ENCODE measurements at regions not wholly inside any gene's neighbourhood (a gene's known extent, or its start where the extent isn't known, plus 50 kb on each side); places are given as distances from the start of the nearest gene placed in this dataset.

DNA sequence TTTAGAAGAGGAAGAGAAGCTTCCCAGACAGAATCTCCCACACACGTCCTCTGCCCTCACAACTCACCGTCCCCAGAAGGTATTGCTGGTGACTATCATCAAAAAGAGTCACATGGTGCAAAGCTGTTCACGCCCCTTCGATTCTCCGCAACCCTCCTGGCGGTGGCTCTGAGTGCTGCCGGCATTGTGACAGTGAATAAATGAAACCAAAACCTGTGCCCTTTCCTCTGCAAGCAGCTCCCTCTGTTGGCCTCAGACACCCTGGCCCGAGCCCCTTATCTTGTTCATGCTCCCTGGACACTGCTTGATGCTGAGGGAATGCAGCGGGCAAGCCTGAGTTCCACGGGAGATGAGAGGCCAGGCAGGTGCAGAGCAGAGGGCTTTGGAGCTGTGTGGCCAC lies 510.3 kb downstream of the NPHP4 start:
- DNase-seq (ENCODE audit: low spot score) (no peak), ATAC-seq (ENCODE audit: low FRiP score) (no peak)
- TF ChIP-seq, protein P1, sequence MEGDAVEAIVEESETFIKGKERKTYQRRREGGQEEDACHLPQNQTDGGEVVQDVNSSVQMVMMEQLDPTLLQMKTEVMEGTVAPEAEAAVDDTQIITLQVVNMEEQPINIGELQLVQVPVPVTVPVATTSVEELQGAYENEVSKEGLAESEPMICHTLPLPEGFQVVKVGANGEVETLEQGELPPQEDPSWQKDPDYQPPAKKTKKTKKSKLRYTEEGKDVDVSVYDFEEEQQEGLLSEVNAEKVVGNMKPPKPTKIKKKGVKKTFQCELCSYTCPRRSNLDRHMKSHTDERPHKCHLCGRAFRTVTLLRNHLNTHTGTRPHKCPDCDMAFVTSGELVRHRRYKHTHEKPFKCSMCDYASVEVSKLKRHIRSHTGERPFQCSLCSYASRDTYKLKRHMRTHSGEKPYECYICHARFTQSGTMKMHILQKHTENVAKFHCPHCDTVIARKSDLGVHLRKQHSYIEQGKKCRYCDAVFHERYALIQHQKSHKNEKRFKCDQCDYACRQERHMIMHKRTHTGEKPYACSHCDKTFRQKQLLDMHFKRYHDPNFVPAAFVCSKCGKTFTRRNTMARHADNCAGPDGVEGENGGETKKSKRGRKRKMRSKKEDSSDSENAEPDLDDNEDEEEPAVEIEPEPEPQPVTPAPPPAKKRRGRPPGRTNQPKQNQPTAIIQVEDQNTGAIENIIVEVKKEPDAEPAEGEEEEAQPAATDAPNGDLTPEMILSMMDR (IDR thresholded peaks at IDR 0.05) = no peak

DNA sequence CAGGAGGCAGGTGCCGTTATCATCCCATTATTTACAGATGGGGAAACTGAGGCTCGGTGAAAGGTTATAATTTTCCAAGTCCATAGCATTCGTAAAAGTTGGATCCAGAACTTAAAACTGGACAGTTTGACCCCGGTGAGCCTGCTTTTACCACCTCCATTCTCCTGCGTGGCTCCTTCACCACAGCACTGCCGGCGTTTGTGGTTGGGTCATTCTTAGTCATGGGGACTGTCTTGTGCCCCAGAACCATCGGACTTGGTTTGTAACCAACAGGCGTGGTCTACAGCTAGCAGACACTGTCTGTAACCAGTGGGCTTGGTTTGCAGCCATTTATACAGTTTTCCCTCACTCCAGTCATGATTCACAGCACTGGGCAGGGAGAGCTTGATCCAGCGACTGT lies 511.3 kb downstream of the NPHP4 start:
- TF ChIP-seq, protein P1 (IDR thresholded peaks at IDR 0.05) = no peak
- no peak for DNase-seq (ENCODE audit: low spot score)
- ATAC-seq (ENCODE audit: low FRiP score) = no peak

DNA sequence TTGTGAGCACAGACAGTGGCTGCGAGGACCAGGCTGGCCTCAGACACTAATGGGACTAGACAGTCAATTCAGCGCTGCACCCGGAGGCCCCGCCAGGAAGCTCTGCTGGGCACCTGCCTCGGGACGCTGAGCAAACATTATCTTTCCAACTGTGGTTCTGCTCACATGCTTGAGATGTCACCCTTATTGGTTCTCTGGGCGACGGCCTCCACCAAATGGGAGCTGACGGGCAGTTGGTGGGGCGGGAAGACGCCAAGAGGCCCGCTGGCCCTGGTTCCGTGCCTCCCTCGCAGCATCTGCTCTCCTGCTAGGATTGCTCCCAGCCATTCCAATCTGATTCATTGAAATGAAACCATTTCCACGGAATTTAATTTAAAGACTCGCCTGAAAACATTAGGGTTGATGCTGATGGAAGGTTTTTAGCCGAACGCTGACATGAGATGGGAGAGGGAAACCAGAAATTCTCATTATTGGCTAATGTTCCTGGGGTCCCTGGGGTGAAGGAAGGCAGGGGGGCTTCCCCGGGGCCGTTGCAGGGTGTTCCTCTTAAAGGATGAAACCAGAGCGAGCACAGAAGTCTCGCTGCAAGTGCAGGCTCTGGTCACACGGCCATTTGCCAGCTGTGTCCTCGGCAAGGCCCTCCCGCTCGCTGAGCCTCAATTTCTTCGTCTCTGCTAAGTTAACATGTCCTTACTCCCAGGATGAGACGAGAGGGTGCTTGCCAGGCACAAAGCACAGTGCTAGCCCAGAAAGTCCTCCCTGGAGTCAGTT lies 512.2 kb downstream of the NPHP4 start:
- DNase-seq (ENCODE audit: low spot score) (no peak), ATAC-seq (ENCODE audit: low FRiP score) (no peak)
- TF ChIP-seq, protein P1 (IDR thresholded peaks at IDR 0.05) = no peak

DNA sequence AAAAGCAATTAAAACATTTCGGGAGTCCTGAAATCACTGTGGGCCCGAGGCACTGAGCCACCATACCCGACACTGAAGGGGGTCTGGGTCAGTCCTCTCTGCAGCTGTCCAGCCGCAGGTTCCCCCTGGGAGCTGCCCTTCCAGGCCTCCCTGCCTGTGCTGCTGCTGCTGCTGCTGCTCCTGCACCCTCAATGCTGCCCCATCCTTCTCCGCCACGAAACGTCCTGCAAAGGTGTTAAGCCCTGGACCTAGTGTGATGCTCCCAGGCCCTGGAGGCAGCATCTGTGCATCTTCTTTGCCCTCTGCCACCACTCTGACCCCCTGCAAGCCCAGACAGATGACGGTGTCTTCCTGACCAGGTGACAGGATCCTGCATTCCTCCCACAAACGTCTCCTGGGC lies 513.3 kb downstream of the NPHP4 start:
- no peak for ATAC-seq (ENCODE audit: low FRiP score)
- DNase-seq (ENCODE audit: low spot score) = no peak
- TF ChIP-seq, protein P1 (IDR thresholded peaks at IDR 0.05) = no peak

DNA sequence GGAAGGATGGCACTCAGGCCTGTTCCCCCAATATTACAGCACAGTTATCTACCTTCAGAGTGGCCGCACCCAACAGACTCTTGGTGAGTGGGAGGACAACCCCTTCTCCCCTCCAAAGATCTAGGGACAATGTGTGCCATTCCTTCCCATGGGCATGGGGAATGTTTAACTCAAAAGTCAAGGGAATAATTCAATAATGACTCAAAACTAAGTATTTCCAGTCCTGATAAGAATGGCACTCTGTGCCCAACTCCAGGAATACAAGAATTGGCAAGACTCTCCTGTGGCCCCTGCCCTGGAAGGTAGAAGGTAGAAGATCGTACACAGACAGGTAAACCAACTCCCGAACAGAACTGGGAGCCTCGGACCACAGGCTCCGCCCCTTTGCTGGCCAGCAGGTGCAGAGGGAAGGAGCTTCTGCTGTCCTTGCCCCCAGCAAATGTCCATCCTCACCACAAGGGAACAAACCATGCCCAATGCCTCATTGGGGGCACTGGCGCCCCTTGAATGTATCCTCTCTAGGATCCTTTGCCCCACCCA lies 514.0 kb downstream of the NPHP4 start:
- DNase-seq (ENCODE audit: low spot score) = no peak
- TF ChIP-seq, protein P1 (IDR thresholded peaks at IDR 0.05) = no peak
- no peak for ATAC-seq (ENCODE audit: low FRiP score)

DNA sequence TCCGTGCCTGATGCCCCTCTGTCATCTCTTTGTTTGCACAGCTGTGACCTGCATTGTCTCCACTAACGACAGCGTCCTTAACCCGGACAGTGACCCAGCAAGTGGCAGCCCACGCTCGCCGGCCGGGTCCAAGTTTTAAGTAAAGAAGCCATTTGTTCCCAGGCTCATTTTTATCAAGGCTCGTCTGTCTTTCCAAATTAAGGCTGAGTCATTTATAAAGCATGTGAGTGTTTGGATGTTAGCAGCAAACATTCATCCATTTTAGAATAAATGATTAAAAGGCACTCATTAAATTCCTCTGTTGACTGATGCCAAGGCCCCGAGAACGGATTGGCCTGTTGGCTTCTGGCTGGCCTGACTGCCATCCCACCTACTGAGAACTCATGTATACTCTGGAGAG lies 514.5 kb downstream of the NPHP4 start:
- no peak for DNase-seq (ENCODE audit: low spot score)
- ATAC-seq (ENCODE audit: low FRiP score) = no peak

More for the DNA sequence above, 514.5 kb downstream of the NPHP4 start:
- TF ChIP-seq, protein P1 (IDR thresholded peaks at IDR 0.05) = no peak

All from omental fat pad (tissue), 3 donors.